K562 (cell line): ENCODE measurements at regions not wholly inside any gene's neighbourhood (a gene's known extent, or its start where the extent isn't known, plus 50 kb on each side); places are given as distances from the start of the nearest gene placed in this dataset.

Experiments used
- ATAC-seq: fragments of 200-7000 bp; cut with Tn5 transposase; 3 replicates; pipeline ENCODE4 v1.9.1; 2020; ENCODE audit warnings: moderate library complexity
- BruUV-seq: library from RNA; stranded (reverse); fragments of 400-500 nt; replicated peaks from 2 replicates; lab custom pipeline; 2021; lab: Mats Ljungman, UMichigan
- CTCF ChIA-PET: fragments of 300-600 bp; formaldehyde crosslinking; extraction: SDS; loops from one replicate; lab custom pipeline; 2021; ENCODE audit warnings: low intra/inter-chr PET ratio; lab: Yijun Ruan, JAX
- POLR2A ChIA-PET: fragments of 300-600, 350-650 bp; sonication (Branson Sonifier 250); formaldehyde crosslinking; extraction: SDS; loops from one replicate; lab custom pipeline; 2021; ENCODE audit warnings: antibody characterized with exemption, inconsistent platforms; lab: Yijun Ruan, JAX
- DNase-seq, 4 experiments: peaks; one replicate each; pipeline versions ENCODE4 v3.0.0 to v3.0.0-alpha.2; 2011 to 2018; ENCODE audit warnings: low spot score in 3 of 4, mixed read lengths in 3 of 4; ENCODE audit errors: extremely low read depth in 1 of 4
- FAIRE-seq: peaks from 2 replicates; lab custom pipeline; 2011; peaks lifted over from hg19 to GRCh38; lab: Jason Lieb, UNC
- H2AFZ ChIP-seq: 2 replicates; pipeline ENCODE4 v1.6.0; 2011; ENCODE audit warnings: low read depth, low read length, control low read depth, inconsistent platforms
- H3K27ac ChIP-seq: fragments of 200-600 bp; 3 replicates; pipeline ENCODE4 v1.8.0; 2011; ENCODE audit warnings: low read depth, mild to moderate bottlenecking, control low read depth, inconsistent platforms, low read length, moderate library complexity, mixed read lengths; ENCODE audit errors: extremely low read depth
- H3K27me3 ChIP-seq, 2 experiments: fragments of 300-600 bp in 1 of 2; 2 replicates in 1 of 2; 3 replicates in 1 of 2; pipeline versions ENCODE4 v1.6.0 to v1.8.0; 2011; ENCODE audit warnings: inconsistent platforms in 2 of 2, low read length in 2 of 2, mild to moderate bottlenecking in 1 of 2, mixed read lengths in 1 of 2, moderate library complexity in 1 of 2; ENCODE audit not compliant: control insufficient read depth in 2 of 2, insufficient read depth in 2 of 2
- H3K36me3 ChIP-seq: fragments of 300-600 bp; 3 replicates; pipeline ENCODE4 v1.8.0; 2011; ENCODE audit warnings: mild to moderate bottlenecking, low read length, inconsistent platforms; ENCODE audit not compliant: control insufficient read depth, insufficient read depth
- H3K4me1 ChIP-seq, 2 experiments: fragments of 200-600 bp in 1 of 2; replicated peaks in 1 of 2; 2 replicates in 1 of 2; 3 replicates in 1 of 2; pipeline versions ENCODE4 v1.5.1 to v1.8.0; 2011; ENCODE audit warnings: inconsistent platforms in 2 of 2, low read length in 2 of 2, mild to moderate bottlenecking in 1 of 2, mixed read lengths in 1 of 2, moderate library complexity in 1 of 2; ENCODE audit not compliant: control insufficient read depth in 2 of 2, insufficient read depth in 2 of 2
- H3K4me2 ChIP-seq: 2 replicates; pipeline ENCODE4 v1.6.1; 2011; ENCODE audit warnings: low read length, control low read depth, inconsistent platforms, mixed read lengths; ENCODE audit not compliant: insufficient read depth
- H3K4me3 ChIP-seq: fragments of 200-600 bp; sonication (generic), shearing (Covaris generic); 2 replicates; pipeline ENCODE4 v1.5.1; 2016; ENCODE audit warnings: control low read depth, inconsistent platforms
- H3K79me2 ChIP-seq: fragments of 200-600 bp; 3 replicates; pipeline ENCODE4 v1.8.0; 2011; ENCODE audit warnings: low read length, inconsistent platforms; ENCODE audit not compliant: control insufficient read depth, insufficient read depth
- H3K9ac ChIP-seq, 2 experiments: 2 replicates each; pipeline versions ENCODE4 v1.6.0 to v1.6.1; 2011; ENCODE audit warnings: low read depth in 2 of 2, low read length in 2 of 2, control low read depth in 1 of 2, inconsistent platforms in 1 of 2, mild to moderate bottlenecking in 1 of 2, mixed read lengths in 1 of 2; ENCODE audit not compliant: insufficient read depth in 1 of 2
- H3K9me1 ChIP-seq: one replicate; pipeline ENCODE4 v1.6.0; 2011; ENCODE audit warnings: inconsistent platforms, mild to moderate bottlenecking, low read length, moderate library complexity; ENCODE audit not compliant: control insufficient read depth, insufficient read depth
- H3K9me3 ChIP-seq: replicated peaks from 2 replicates; pipeline ENCODE4 v1.5.1; 2011; ENCODE audit warnings: low read depth, low read length, inconsistent platforms; ENCODE audit not compliant: control insufficient read depth, insufficient read depth
- H4K20me1 ChIP-seq: replicated peaks from 2 replicates; pipeline ENCODE4 v1.6.1; 2011; ENCODE audit warnings: low read length, inconsistent platforms, mixed read lengths; ENCODE audit not compliant: control insufficient read depth, insufficient read depth
- ATF7 ChIP-seq: fragments of 450-650 bp; IDR thresholded peaks from 2 replicates; pipeline ENCODE4 v1.7.1; 2014; ENCODE audit warnings: mild to moderate bottlenecking, moderate library complexity
- CEBPG ChIP-seq, 3 experiments: fragments of 200-800 bp in 1 of 3; sonication (Bioruptor generic) in 1 of 3; sonication (generic) in 1 of 3; formaldehyde crosslinking in 1 of 3; IDR thresholded peaks in 2 of 3; conservative IDR thresholded peaks in 1 of 3; 2 replicates each; pipeline versions ENCODE4 v1.6.1 to v1.8.0; 2016 to 2022; ENCODE audit warnings: missing compliant biosample characterization in 2 of 3, missing genetic modification characterization in 2 of 3, mild to moderate bottlenecking in 1 of 3, missing genetic modification reagents in 1 of 3
- HMBOX1 ChIP-seq: sonication (generic); IDR thresholded peaks from 2 replicates; pipeline ENCODE4 v1.6.1; 2016
- JUN ChIP-seq, 2 experiments: sonication (generic) in 1 of 2; formaldehyde crosslinking in 1 of 2; IDR thresholded peaks; 2 replicates each; pipeline versions ENCODE4 v1.6.1 to v1.8.0; 2012 to 2022; ENCODE audit warnings: borderline replicate concordance in 2 of 2, mild to moderate bottlenecking in 2 of 2, improper control_type of control experiment in 1 of 2, low read depth in 1 of 2, low read length in 1 of 2, missing genetic modification reagents in 1 of 2
- JUND ChIP-seq, 2 experiments: IDR thresholded peaks; 2 replicates in 1 of 2; 3 replicates in 1 of 2; pipeline ENCODE4 v1.6.1; 2011; ENCODE audit warnings: borderline replicate concordance in 2 of 2, low read depth in 2 of 2, low read length in 2 of 2, improper control_type of control experiment in 1 of 2, missing biosample characterization in 1 of 2, missing genetic modification characterization in 1 of 2, missing genetic modification reagents in 1 of 2
- KLF6 ChIP-seq: fragments of 250-450 bp; sonication (Bioruptor Pico); IDR thresholded peaks from 2 replicates; pipeline ENCODE4 v1.4.0; 2020; ENCODE audit warnings: mild to moderate bottlenecking, moderate library complexity, borderline replicate concordance
- MEIS2 ChIP-seq: fragments of 450-650 bp; IDR thresholded peaks from 2 replicates; pipeline ENCODE4 v1.6.1; 2014; ENCODE audit warnings: mild to moderate bottlenecking; ENCODE audit not compliant: partially characterized antibody
- NR4A1 ChIP-seq, 2 experiments: fragments of 250-450 bp in 1 of 2; fragments of 450-650 bp in 1 of 2; sonication (Bioruptor Pico) in 1 of 2; IDR thresholded peaks; 2 replicates each; pipeline versions ENCODE4 v1.4.0 to v1.6.1; 2016 to 2020; ENCODE audit warnings: mild to moderate bottlenecking in 2 of 2, missing compliant biosample characterization in 1 of 2, missing genetic modification characterization in 1 of 2, moderate library complexity in 1 of 2
- PHB ChIP-seq: fragments of 250-450 bp; sonication (Bioruptor Pico); IDR thresholded peaks from 2 replicates; pipeline ENCODE4 v1.5.0; 2021
- SREBF1 ChIP-seq: fragments of 150-350 bp; IDR thresholded peaks from 2 replicates; pipeline ENCODE4 v1.6.1; 2014; ENCODE audit warnings: antibody characterized with exemption, low read depth, low read length, borderline replicate concordance
- TRIM24 ChIP-seq, 2 experiments: fragments of 450-650 bp; IDR thresholded peaks; 2 replicates each; pipeline ENCODE4 v1.6.1; 2016
- WGBS: fragments of 100-300 bp; shearing (Covaris generic); methylation state at CpG from one replicate; pipeline ENCODE4 v1.1.6; 2016; ENCODE audit warnings: low coverage, mixed read lengths; ENCODE audit not compliant: insufficient coverage; ENCODE audit errors: missing lambda C conversion rate; 5-methylcytosine and 5-hydroxymethylcytosine counted together
- in situ Hi-C: fragments of 300-500 bp; cut with MboI; formaldehyde crosslinking; loops from 4 replicates; pipeline ENCODE4 v1.15.0; 2018; ENCODE audit warnings: inconsistent platforms, mixed read lengths
- intact Hi-C: fragments of 100-400 bp; cut with micrococcal nuclease; formaldehyde crosslinking; loops from 2 replicates; pipeline ENCODE4 v1.14.2; 2022
- TF ChIP-seq, protein P1 (sequence below), 2 experiments: fragments of 450-650 bp in 1 of 2; sonication (generic) in 1 of 2; formaldehyde crosslinking in 1 of 2; IDR thresholded peaks in 1 of 2; conservative IDR thresholded peaks in 1 of 2; 2 replicates each; pipeline versions ENCODE4 v1.6.1 to v1.8.1; 2016 to 2023; ENCODE audit warnings: mild to moderate bottlenecking in 2 of 2, moderate library complexity in 2 of 2, inconsistent platforms in 1 of 2, missing genetic modification reagents in 1 of 2
- TF ChIP-seq, protein P2 (sequence below), 2 experiments: IDR thresholded peaks in 1 of 2; conservative IDR thresholded peaks in 1 of 2; 2 replicates each; pipeline ENCODE4 v1.6.1; 2016; ENCODE audit warnings: low read depth in 2 of 2, mild to moderate bottlenecking in 1 of 2, missing compliant biosample characterization in 1 of 2, missing genetic modification characterization in 1 of 2, moderate library complexity in 1 of 2

- in situ Hi-C loops = no loop called here
- Histone ChIP-seq H3K4me2 (no peak overlapping the region), H3K4me3 (no peak overlapping the region), H3K4me1 (peaks cover 2 to 8% of the 10 kb centered on the region in 2 experiments; a peak in 3 of 5 replicates), H3K9ac (no peak overlapping the region), H3K27me3 (no peaks in the 10 kb centered on the region), H4K20me1 (no peaks in the 10 kb centered on the region), H3K9me3 (no peaks in the 10 kb centered on the region; the same call in 1 of the 2 replicates), H3K36me3 (no peaks in the 10 kb centered on the region), H3K27ac (no peak overlapping the region), H3K9me1 (no peaks in the 10 kb centered on the region), H2AFZ (no peak overlapping the region), H3K79me2 (no peaks in the 10 kb centered on the region)
- DNase-seq (no peak), FAIRE-seq (no peak), ATAC-seq (peak; percentile 51; the same call in 2 of the 3 replicates)
- CTCF ChIA-PET = no interaction called here
- no TSS peak for BruUV-seq
- 19% methylated on average over 14 of the region's 14 CpGs for WGBS
- POLR2A ChIA-PET = no interaction called here
- intact Hi-C loops = no loop called here
- TF ChIP-seq NR4A1 (CRISPR knock-in tag; IDR thresholded peaks at IDR 0.05) (no peak), NR4A1 (tag; IDR thresholded peaks at IDR 0.05) (no peak), KLF6 (CRISPR knock-in tag) (no peak), HMBOX1 (peak; percentile 58; the same call in 1 of the 2 replicates), SREBF1 (no peak), ATF7 (peak; percentile 78), PHB (no peak), JUN (IDR thresholded peaks at IDR 0.05; ENCODE audit: borderline replicate concordance, low read depth, low read length) (peak; percentile 79), JUN (CRISPR knock-in tag; IDR thresholded peaks at IDR 0.05; ENCODE audit: borderline replicate concordance) (no peak), CEBPG (CRISPR knock-in tag; IDR thresholded peaks at IDR 0.05) (peak; percentile 68), CEBPG (tag; conservative IDR thresholded peaks at IDR 0.05 in 1 of 2, IDR thresholded peaks at IDR 0.05 in 1 of 2) (peak; percentile 87), JUND (IDR thresholded peaks at IDR 0.05; ENCODE audit: borderline replicate concordance, low read depth, low read length) (peak; percentile 78), JUND (tag; IDR thresholded peaks at IDR 0.05; ENCODE audit: borderline replicate concordance, low read depth, low read length) (peak; percentile 63; the same call in 2 of the 3 replicates), MEIS2 (peak; percentile 86), TRIM24 (IDR thresholded peaks at IDR 0.05) (peak; percentile 55 to 71; a peak in 2 of 4 replicates)
- TF ChIP-seq, protein P1, sequence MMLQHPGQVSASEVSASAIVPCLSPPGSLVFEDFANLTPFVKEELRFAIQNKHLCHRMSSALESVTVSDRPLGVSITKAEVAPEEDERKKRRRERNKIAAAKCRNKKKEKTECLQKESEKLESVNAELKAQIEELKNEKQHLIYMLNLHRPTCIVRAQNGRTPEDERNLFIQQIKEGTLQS (IDR thresholded peaks at IDR 0.05) = peak; percentile 86
- TF ChIP-seq, protein P1 (CRISPR knock-in tag; conservative IDR thresholded peaks at IDR 0.05) = no peak
- TF ChIP-seq, protein P2, sequence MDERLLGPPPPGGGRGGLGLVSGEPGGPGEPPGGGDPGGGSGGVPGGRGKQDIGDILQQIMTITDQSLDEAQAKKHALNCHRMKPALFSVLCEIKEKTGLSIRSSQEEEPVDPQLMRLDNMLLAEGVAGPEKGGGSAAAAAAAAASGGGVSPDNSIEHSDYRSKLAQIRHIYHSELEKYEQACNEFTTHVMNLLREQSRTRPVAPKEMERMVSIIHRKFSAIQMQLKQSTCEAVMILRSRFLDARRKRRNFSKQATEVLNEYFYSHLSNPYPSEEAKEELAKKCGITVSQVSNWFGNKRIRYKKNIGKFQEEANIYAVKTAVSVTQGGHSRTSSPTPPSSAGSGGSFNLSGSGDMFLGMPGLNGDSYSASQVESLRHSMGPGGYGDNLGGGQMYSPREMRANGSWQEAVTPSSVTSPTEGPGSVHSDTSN (CRISPR knock-in tag; IDR thresholded peaks at IDR 0.05; ENCODE audit: low read depth) = no peak
- TF ChIP-seq, protein P2 (tag; conservative IDR thresholded peaks at IDR 0.05; ENCODE audit: low read depth) = peak; percentile 78
These were observed 75.2 kb downstream of the TNFAIP2 start for GRCh38 chr14:103198131-103199105.
